Parathyroid adenoma (tissue), 2 donors: ENCODE measurements at regions not wholly inside any gene's neighbourhood (a gene's known extent, or its start where the extent isn't known, plus 50 kb on each side); places are given as distances from the start of the nearest gene placed in this dataset.

Source experiments
- H2AFZ ChIP-seq: fragments of 300-600 bp; sonication (generic); one replicate; pipeline ENCODE4 v1.7.0; 2017; ENCODE audit warnings: antibody characterized with exemption, mild to moderate bottlenecking
- H3K27ac ChIP-seq: fragments of 300-600 bp; sonication (generic); one replicate; pipeline ENCODE4 v1.7.0; 2017
- H3K27me3 ChIP-seq: fragments of 300-600 bp; sonication (generic); one replicate; pipeline ENCODE4 v1.7.0; 2017; ENCODE audit warnings: low read length; ENCODE audit not compliant: control insufficient read depth, insufficient read depth
- H3K36me3 ChIP-seq: fragments of 300-600 bp; sonication (generic); one replicate; pipeline ENCODE4 v1.7.0; 2017; ENCODE audit warnings: low read length; ENCODE audit not compliant: control insufficient read depth, insufficient read depth
- H3K4me1 ChIP-seq: fragments of 300-600 bp; sonication (generic); one replicate; pipeline ENCODE4 v1.7.0; 2017; ENCODE audit warnings: control low read depth
- H3K4me2 ChIP-seq: fragments of 300-600 bp; sonication (generic); one replicate; pipeline ENCODE4 v1.7.0; 2017; ENCODE audit warnings: low read length
- H3K4me3 ChIP-seq: fragments of 300-600 bp; sonication (generic); one replicate; pipeline ENCODE4 v1.7.0; 2017; ENCODE audit warnings: low read depth, low read length
- H3K79me2 ChIP-seq: fragments of 300-600 bp; sonication (generic); one replicate; pipeline ENCODE4 v1.7.0; 2017; ENCODE audit warnings: control low read depth
- H3K9ac ChIP-seq: fragments of 300-600 bp; sonication (generic); one replicate; pipeline ENCODE4 v1.7.0; 2017; ENCODE audit warnings: mild to moderate bottlenecking
- H3K9me3 ChIP-seq: fragments of 300-600 bp; sonication (generic); one replicate; pipeline ENCODE4 v1.7.0; 2017; ENCODE audit warnings: low read length; ENCODE audit not compliant: control insufficient read depth
- CTCF ChIP-seq: fragments of 300-600 bp; sonication (generic); IDR thresholded peaks from one replicate; pipeline ENCODE4 v1.7.0; 2017; ENCODE audit warnings: antibody characterized with exemption, mild to moderate bottlenecking
- donor health status: primary hyperparathyroidism.

GRCh38 chr18:11518788-11519685, 90.4 kb upstream of the SLC35G4 start:
- peak; percentile 60 for TF ChIP-seq CTCF

GRCh38 chr18:11517704-11518103, 91.7 kb upstream of the SLC35G4 start:
- H3K4me1 ChIP-seq = no peaks in the 10 kb centered on the region
- no peaks in the 10 kb centered on the region for H3K36me3 ChIP-seq
- no peak overlapping the region for H3K27ac ChIP-seq
- H3K4me3 ChIP-seq = no peak overlapping the region
- no peak overlapping the region for H3K9ac ChIP-seq
- H2AFZ ChIP-seq = no peak overlapping the region
- H3K4me2 ChIP-seq = no peak overlapping the region
- no peak for TF ChIP-seq CTCF
- H3K9me3 ChIP-seq = no peaks in the 10 kb centered on the region
- no peaks in the 10 kb centered on the region for H3K27me3 ChIP-seq
- H3K79me2 ChIP-seq = no peaks in the 10 kb centered on the region

More at GRCh38 chr18:11518788-11519685, 90.4 kb upstream of the SLC35G4 start:
- H3K27ac ChIP-seq = no peak overlapping the region
- H3K79me2 ChIP-seq = no peaks in the 10 kb centered on the region
- H2AFZ ChIP-seq = no peak overlapping the region
- H3K36me3 ChIP-seq = no peaks in the 10 kb centered on the region
- no peaks in the 10 kb centered on the region for H3K9me3 ChIP-seq
- no peak overlapping the region for H3K9ac ChIP-seq
- H3K27me3 ChIP-seq = no peaks in the 10 kb centered on the region
- H3K4me1 ChIP-seq = no peaks in the 10 kb centered on the region
- H3K4me3 ChIP-seq = no peak overlapping the region
- H3K4me2 ChIP-seq = no peak overlapping the region

- Histone ChIP-seq H3K9ac (no peak overlapping the region), H3K27me3 (no peaks in the 10 kb centered on the region), H2AFZ (no peak overlapping the region), H3K36me3 (no peaks in the 10 kb centered on the region), H3K4me3 (no peak overlapping the region), H3K79me2 (no peaks in the 10 kb centered on the region), H3K27ac (no peak overlapping the region), H3K4me1 (peaks cover 4% of the 10 kb centered on the region), H3K9me3 (no peaks in the 10 kb centered on the region), H3K4me2 (no peak overlapping the region)
- no peak for TF ChIP-seq CTCF
Observed at GRCh38 chr18:11516751-11517503, 92.5 kb upstream of the SLC35G4 start.

GRCh38 chr18:11514267-11514666, 95.1 kb upstream of the SLC35G4 start:
- H3K79me2 ChIP-seq = no peaks in the 10 kb centered on the region
- H3K4me1 ChIP-seq = peaks cover 4% of the 10 kb centered on the region
- H2AFZ ChIP-seq = no peak overlapping the region
- H3K27ac ChIP-seq = no peak overlapping the region
- TF ChIP-seq CTCF = no peak
- H3K9ac ChIP-seq = no peak overlapping the region
- H3K4me2 ChIP-seq = no peak overlapping the region
- no peaks in the 10 kb centered on the region for H3K9me3 ChIP-seq
- H3K4me3 ChIP-seq = no peak overlapping the region
- H3K36me3 ChIP-seq = no peaks in the 10 kb centered on the region
- no peaks in the 10 kb centered on the region for H3K27me3 ChIP-seq
